GM23248 (cell line): ENCODE measurements at regions not wholly inside any gene's neighbourhood (a gene's known extent, or its start where the extent isn't known, plus 50 kb on each side); places are given as distances from the start of the nearest gene placed in this dataset.
"Not testable (repeated sequence)": the region's sequence is repeated elsewhere in the genome, so short reads cannot be mapped to it uniquely, and the experiment has no call there.

Experiments used
- DNase-seq: peaks from one replicate; pipeline ENCODE4 v3.0.0-alpha.2; 2015
- H2AFZ ChIP-seq: fragments of 200-600 bp; sonication (generic); 2 replicates; pipeline ENCODE4 v1.6.1; 2016; ENCODE audit warnings: antibody characterized with exemption
- H3F3A ChIP-seq: fragments of 200-600 bp; sonication (generic); 2 replicates; pipeline ENCODE4 v1.6.1; 2016; ENCODE audit warnings: mild to moderate bottlenecking, antibody characterized with exemption, mixed run types; ENCODE audit not compliant: insufficient read depth
- H3K27ac ChIP-seq: fragments of 200-600 bp; sonication (generic); 2 replicates; pipeline ENCODE4 v1.5.1; 2016; ENCODE audit warnings: mild to moderate bottlenecking
- H3K27me3 ChIP-seq: fragments of 200-600 bp; sonication (generic); replicated peaks from 2 replicates; pipeline ENCODE4 v1.6.1; 2016; ENCODE audit warnings: mild to moderate bottlenecking; ENCODE audit not compliant: insufficient read depth
- H3K36me3 ChIP-seq: fragments of 200-600 bp; sonication (generic); 2 replicates; pipeline ENCODE4 v1.6.1; 2016; ENCODE audit warnings: low read depth, mild to moderate bottlenecking
- H3K4me1 ChIP-seq: fragments of 200-600 bp; sonication (generic); 2 replicates; pipeline ENCODE4 v1.6.1; 2016; ENCODE audit warnings: mild to moderate bottlenecking; ENCODE audit not compliant: insufficient read depth
- H3K4me2 ChIP-seq: fragments of 200-600 bp; sonication (generic); one replicate; pipeline ENCODE4 v1.6.1; 2016; ENCODE audit warnings: mild to moderate bottlenecking; ENCODE audit not compliant: unreplicated experiment
- H3K4me3 ChIP-seq: fragments of 200-600 bp; sonication (generic); 2 replicates; pipeline ENCODE4 v1.5.1; 2016; ENCODE audit warnings: mild to moderate bottlenecking
- H3K79me2 ChIP-seq: fragments of 200-600 bp; sonication (generic); 2 replicates; pipeline ENCODE4 v1.6.1; 2016; ENCODE audit warnings: mild to moderate bottlenecking; ENCODE audit not compliant: insufficient read depth
- H3K9ac ChIP-seq: fragments of 200-600 bp; sonication (generic); 2 replicates; pipeline ENCODE4 v1.6.1; 2016; ENCODE audit warnings: mild to moderate bottlenecking
- H3K9me2 ChIP-seq: fragments of 200-600 bp; sonication (generic); 2 replicates; pipeline ENCODE4 v1.6.1; 2016; ENCODE audit warnings: mixed run types, mild to moderate bottlenecking, moderate library complexity; ENCODE audit not compliant: insufficient read depth
- H3K9me3 ChIP-seq: fragments of 200-600 bp; sonication (generic); one replicate; pipeline ENCODE4 v1.6.1; 2017; ENCODE audit warnings: low read depth
- H4K20me1 ChIP-seq: fragments of 200-600 bp; sonication (generic); 2 replicates; pipeline ENCODE4 v1.6.0; 2016; ENCODE audit not compliant: insufficient read depth
- EZH2 ChIP-seq: fragments of 200-600 bp; sonication (generic); IDR thresholded peaks from 2 replicates; pipeline ENCODE4 v1.6.1; 2018; ENCODE audit warnings: antibody characterized with exemption, mild to moderate bottlenecking; ENCODE audit not compliant: insufficient read depth, poor library complexity, severe bottlenecking
- EZH2phosphoT487 ChIP-seq: fragments of 200-600 bp; sonication (generic); IDR thresholded peaks from 2 replicates; pipeline ENCODE4 v1.6.1; 2018; ENCODE audit warnings: antibody characterized with exemption, moderate library complexity, mild to moderate bottlenecking, low read depth; ENCODE audit not compliant: insufficient read depth
- WGBS, 2 experiments: methylation state at CpG; one replicate each; pipeline ENCODE4 v1.1.6; 2015 to 2017; ENCODE audit warnings: low lambda C conversion rate in 2 of 2, low coverage in 1 of 2; ENCODE audit errors: missing lambda C conversion rate in 2 of 2; 5-methylcytosine and 5-hydroxymethylcytosine counted together
- in situ Hi-C: fragments of 300-500 bp; cut with MboI; formaldehyde crosslinking; loops from 2 replicates; pipeline ENCODE4 v1.15.0; 2020

- Histone ChIP-seq H3K4me1 (no peaks in the 10 kb centered on the region), H3K9me2 (no peaks in the 10 kb centered on the region), H3K9ac (no peak overlapping the region), H3K79me2 (no peaks in the 10 kb centered on the region), H3K4me3 (no peak overlapping the region), H3K4me2 (no peak overlapping the region), H3K9me3 (no peaks in the 10 kb centered on the region), H3K27me3 (peaks cover 12% of the 10 kb centered on the region; the same call in 1 of the 2 replicates), H4K20me1 (no peaks in the 10 kb centered on the region), H3K27ac (no peak overlapping the region), H2AFZ (no peak overlapping the region), H3F3A (no peaks in the 10 kb centered on the region), H3K36me3 (no peaks in the 10 kb centered on the region)
- no peak for TF ChIP-seq EZH2
- TF ChIP-seq EZH2phosphoT487 = no peak
- in situ Hi-C loops = no loop called here
- DNase-seq = no peak
- 58 to 60% methylated on average over 3 of the region's 3 CpGs for WGBS, 2 experiments
These were observed 340.2 kb upstream of the HNRNPA3 start for GRCh38 chr2:176872406-176872805.

- peak; percentile 30 for DNase-seq
- Histone ChIP-seq H3K4me3 (no peak overlapping the region), H3K9ac (no peak overlapping the region), H2AFZ (no peak overlapping the region), H3K79me2 (no peaks in the 10 kb centered on the region), H3K36me3 (no peaks in the 10 kb centered on the region), H3K4me2 (no peak overlapping the region), H3K9me2 (no peaks in the 10 kb centered on the region), H4K20me1 (no peaks in the 10 kb centered on the region), H3K27me3 (peaks cover 12% of the 10 kb centered on the region; the same call in 1 of the 2 replicates), H3K27ac (no peak overlapping the region), H3F3A (no peaks in the 10 kb centered on the region), H3K4me1 (no peaks in the 10 kb centered on the region), H3K9me3 (no peaks in the 10 kb centered on the region)
- TF ChIP-seq EZH2phosphoT487 (no peak), EZH2 (no peak)
- WGBS, 2 experiments = 18 to 23% methylated on average over 4 of the region's 4 CpGs
- in situ Hi-C loops = no loop called here
These were observed 339.2 kb upstream of the HNRNPA3 start for GRCh38 chr2:176873403-176873802.

DNA sequence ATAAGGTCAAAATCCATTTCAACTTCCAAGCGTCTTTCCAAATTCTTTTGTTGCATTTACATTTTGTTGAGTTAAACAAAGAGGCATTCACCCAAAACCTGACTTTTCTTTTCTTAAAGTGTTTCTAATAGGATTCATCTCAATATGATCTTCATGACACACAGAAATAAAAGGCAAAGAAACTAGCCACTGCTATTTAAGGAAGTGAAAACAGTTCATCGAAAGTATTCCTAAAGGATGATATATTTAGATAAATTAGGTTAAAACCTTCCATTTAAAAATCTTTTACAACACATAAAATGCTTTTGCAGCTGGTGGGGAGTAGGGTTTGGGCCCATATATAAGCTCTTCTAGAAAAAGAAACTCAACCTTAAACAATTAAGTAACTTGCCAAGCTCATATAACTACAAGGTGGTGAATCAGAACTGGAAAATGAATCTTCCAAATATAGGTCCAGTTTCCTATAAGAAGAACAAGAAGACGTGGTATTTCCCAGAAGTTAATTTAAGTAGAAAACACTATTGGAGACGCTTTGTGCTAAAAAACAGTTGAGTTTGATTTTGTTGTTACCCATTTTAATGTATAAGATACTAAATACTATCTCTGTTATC, 336.0 kb upstream of the HNRNPA3 start:
- no peak for DNase-seq
- Histone ChIP-seq H3K4me3 (no peak overlapping the region), H3K4me1 (no peaks in the 10 kb centered on the region), H3F3A (no peaks in the 10 kb centered on the region), H3K27ac (no peak overlapping the region), H3K36me3 (no peaks in the 10 kb centered on the region), H4K20me1 (no peaks in the 10 kb centered on the region), H3K27me3 (peaks cover 12% of the 10 kb centered on the region; the same call in 1 of the 2 replicates), H3K9me3 (no peaks in the 10 kb centered on the region), H3K9ac (no peak overlapping the region), H2AFZ (no peak overlapping the region), H3K79me2 (no peaks in the 10 kb centered on the region), H3K4me2 (no peak overlapping the region), H3K9me2 (no peaks in the 10 kb centered on the region)
- in situ Hi-C loops = no loop called here
- TF ChIP-seq EZH2phosphoT487 = no peak
- no peak for TF ChIP-seq EZH2
- 50 to 57% methylated on average over 4 of the region's 4 CpGs for WGBS, 2 experiments

GRCh38 chr2:176879426-176879995, 333.1 kb upstream of the HNRNPA3 start:
- in situ Hi-C loops = no loop called here
- Histone ChIP-seq H3K27ac (no peak overlapping the region), H3K36me3 (no peaks in the 10 kb centered on the region), H3K4me1 (no peaks in the 10 kb centered on the region), H3K4me3 (no peak overlapping the region), H4K20me1 (no peaks in the 10 kb centered on the region), H3K9me2 (no peaks in the 10 kb centered on the region), H3K9me3 (no peaks in the 10 kb centered on the region), H3K9ac (no peak overlapping the region), H3K27me3 (peaks cover 7% of the 10 kb centered on the region; the same call in 1 of the 2 replicates), H3F3A (no peaks in the 10 kb centered on the region), H3K79me2 (no peaks in the 10 kb centered on the region), H3K4me2 (no peak overlapping the region), H2AFZ (no peak overlapping the region)
- no peak for DNase-seq
- TF ChIP-seq EZH2 (no peak), EZH2phosphoT487 (no peak)
- WGBS, 2 experiments = 33 to 36% methylated on average over 5 of the region's 5 CpGs

GRCh38 chr2:176882045-176882444, 330.5 kb upstream of the HNRNPA3 start:
- H3K9me2 ChIP-seq, H3K27ac ChIP-seq, H3K9ac ChIP-seq, H3K4me2 ChIP-seq, H4K20me1 ChIP-seq, H2AFZ ChIP-seq, H3K4me3 ChIP-seq, DNase-seq, H3K4me1 ChIP-seq, in situ Hi-C loops, H3F3A ChIP-seq, H3K9me3 ChIP-seq, H3K36me3 ChIP-seq, H3K79me2 ChIP-seq, H3K27me3 ChIP-seq: not testable (repeated sequence)
- 35 to 36% methylated on average over 1 of the region's 1 CpG for WGBS, 2 experiments
